Panc1 (cell line): ENCODE measurements at regions not wholly inside any gene's neighbourhood (a gene's known extent, or its start where the extent isn't known, plus 50 kb on each side); places are given as distances from the start of the nearest gene placed in this dataset.

ENCODE experiments used
- POLR2AphosphoS5 ChIP-seq: IDR thresholded peaks from 2 replicates; pipeline ENCODE4 v1.6.1; 2012; ENCODE audit warnings: mild to moderate bottlenecking, low read depth, low read length, moderate library complexity
- SIN3A ChIP-seq: IDR thresholded peaks from 2 replicates; pipeline ENCODE4 v1.6.1; 2012; ENCODE audit warnings: low read depth, mild to moderate bottlenecking, low read length, moderate library complexity, borderline replicate concordance; ENCODE audit not compliant: insufficient read depth
- TF ChIP-seq, protein P1 (sequence below), 2 experiments: IDR thresholded peaks; 2 replicates each; pipeline ENCODE4 v1.6.1; 2011 to 2012; ENCODE audit warnings: low read depth in 2 of 2, control low read depth in 1 of 2, low read length in 1 of 2, mild to moderate bottlenecking in 1 of 2, moderate library complexity in 1 of 2; ENCODE audit not compliant: insufficient read depth in 1 of 2
- TF ChIP-seq, protein P2 (sequence below): fragments of 450-650 bp; IDR thresholded peaks from 2 replicates; pipeline ENCODE4 v1.5.1; 2017; ENCODE audit warnings: mild to moderate bottlenecking

- TF ChIP-seq, protein P1, sequence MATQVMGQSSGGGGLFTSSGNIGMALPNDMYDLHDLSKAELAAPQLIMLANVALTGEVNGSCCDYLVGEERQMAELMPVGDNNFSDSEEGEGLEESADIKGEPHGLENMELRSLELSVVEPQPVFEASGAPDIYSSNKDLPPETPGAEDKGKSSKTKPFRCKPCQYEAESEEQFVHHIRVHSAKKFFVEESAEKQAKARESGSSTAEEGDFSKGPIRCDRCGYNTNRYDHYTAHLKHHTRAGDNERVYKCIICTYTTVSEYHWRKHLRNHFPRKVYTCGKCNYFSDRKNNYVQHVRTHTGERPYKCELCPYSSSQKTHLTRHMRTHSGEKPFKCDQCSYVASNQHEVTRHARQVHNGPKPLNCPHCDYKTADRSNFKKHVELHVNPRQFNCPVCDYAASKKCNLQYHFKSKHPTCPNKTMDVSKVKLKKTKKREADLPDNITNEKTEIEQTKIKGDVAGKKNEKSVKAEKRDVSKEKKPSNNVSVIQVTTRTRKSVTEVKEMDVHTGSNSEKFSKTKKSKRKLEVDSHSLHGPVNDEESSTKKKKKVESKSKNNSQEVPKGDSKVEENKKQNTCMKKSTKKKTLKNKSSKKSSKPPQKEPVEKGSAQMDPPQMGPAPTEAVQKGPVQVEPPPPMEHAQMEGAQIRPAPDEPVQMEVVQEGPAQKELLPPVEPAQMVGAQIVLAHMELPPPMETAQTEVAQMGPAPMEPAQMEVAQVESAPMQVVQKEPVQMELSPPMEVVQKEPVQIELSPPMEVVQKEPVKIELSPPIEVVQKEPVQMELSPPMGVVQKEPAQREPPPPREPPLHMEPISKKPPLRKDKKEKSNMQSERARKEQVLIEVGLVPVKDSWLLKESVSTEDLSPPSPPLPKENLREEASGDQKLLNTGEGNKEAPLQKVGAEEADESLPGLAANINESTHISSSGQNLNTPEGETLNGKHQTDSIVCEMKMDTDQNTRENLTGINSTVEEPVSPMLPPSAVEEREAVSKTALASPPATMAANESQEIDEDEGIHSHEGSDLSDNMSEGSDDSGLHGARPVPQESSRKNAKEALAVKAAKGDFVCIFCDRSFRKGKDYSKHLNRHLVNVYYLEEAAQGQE (IDR thresholded peaks at IDR 0.05; ENCODE audit: insufficient read depth in 1 of 2, low read depth in 2 of 2, low read length in 1 of 2): no peak
- TF ChIP-seq, protein P2, sequence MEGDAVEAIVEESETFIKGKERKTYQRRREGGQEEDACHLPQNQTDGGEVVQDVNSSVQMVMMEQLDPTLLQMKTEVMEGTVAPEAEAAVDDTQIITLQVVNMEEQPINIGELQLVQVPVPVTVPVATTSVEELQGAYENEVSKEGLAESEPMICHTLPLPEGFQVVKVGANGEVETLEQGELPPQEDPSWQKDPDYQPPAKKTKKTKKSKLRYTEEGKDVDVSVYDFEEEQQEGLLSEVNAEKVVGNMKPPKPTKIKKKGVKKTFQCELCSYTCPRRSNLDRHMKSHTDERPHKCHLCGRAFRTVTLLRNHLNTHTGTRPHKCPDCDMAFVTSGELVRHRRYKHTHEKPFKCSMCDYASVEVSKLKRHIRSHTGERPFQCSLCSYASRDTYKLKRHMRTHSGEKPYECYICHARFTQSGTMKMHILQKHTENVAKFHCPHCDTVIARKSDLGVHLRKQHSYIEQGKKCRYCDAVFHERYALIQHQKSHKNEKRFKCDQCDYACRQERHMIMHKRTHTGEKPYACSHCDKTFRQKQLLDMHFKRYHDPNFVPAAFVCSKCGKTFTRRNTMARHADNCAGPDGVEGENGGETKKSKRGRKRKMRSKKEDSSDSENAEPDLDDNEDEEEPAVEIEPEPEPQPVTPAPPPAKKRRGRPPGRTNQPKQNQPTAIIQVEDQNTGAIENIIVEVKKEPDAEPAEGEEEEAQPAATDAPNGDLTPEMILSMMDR: no peak
- TF ChIP-seq POLR2AphosphoS5 (no peak), SIN3A (no peak)
Measured at GRCh38 chr10:120719333-120719732, 131.8 kb upstream of the WDR11 start.
